AG09319 (cell line): ENCODE measurements at regions not wholly inside any gene's neighbourhood (a gene's known extent, or its start where the extent isn't known, plus 50 kb on each side); places are given as distances from the start of the nearest gene placed in this dataset.

Experiments used
- DNase-seq: peaks from one replicate; pipeline ENCODE4 v3.0.0-alpha.2; 2010; ENCODE audit warnings: low read depth; ENCODE audit errors: extremely low read depth
- TF ChIP-seq, protein P1 (sequence below): IDR thresholded peaks from 2 replicates; pipeline ENCODE4 v1.5.1; 2011; ENCODE audit warnings: low read depth, mild to moderate bottlenecking, inconsistent platforms, low read length, moderate library complexity

DNA sequence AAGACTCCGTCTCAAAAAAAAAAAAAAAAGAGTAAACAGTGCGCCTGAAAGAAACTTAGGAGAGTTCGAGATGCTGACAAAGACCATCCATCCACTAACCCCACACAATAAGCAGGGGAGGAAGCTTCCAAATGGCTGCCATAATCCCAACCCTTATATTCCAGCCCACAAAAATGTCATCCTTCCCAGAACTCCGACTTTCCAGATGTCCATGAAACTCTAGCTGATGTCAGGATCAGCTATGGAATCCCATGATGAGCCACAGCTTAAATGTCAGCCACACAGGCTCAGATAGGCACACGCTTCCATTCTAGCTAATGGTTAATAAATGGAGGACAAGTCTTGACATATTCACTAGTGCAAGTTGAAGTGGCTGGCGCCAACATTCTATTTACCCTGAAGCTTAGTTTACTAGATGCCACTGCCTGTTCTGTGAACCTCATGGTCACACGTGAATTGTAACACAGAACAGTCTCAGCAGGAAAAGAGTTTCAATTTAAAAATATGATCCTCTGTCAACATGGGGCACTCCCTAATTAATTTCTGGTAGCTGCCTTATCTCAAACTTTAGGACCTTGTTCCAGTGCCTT lies 75.5 kb downstream of the FOXF2 start:
- no peak for DNase-seq
- TF ChIP-seq, protein P1, sequence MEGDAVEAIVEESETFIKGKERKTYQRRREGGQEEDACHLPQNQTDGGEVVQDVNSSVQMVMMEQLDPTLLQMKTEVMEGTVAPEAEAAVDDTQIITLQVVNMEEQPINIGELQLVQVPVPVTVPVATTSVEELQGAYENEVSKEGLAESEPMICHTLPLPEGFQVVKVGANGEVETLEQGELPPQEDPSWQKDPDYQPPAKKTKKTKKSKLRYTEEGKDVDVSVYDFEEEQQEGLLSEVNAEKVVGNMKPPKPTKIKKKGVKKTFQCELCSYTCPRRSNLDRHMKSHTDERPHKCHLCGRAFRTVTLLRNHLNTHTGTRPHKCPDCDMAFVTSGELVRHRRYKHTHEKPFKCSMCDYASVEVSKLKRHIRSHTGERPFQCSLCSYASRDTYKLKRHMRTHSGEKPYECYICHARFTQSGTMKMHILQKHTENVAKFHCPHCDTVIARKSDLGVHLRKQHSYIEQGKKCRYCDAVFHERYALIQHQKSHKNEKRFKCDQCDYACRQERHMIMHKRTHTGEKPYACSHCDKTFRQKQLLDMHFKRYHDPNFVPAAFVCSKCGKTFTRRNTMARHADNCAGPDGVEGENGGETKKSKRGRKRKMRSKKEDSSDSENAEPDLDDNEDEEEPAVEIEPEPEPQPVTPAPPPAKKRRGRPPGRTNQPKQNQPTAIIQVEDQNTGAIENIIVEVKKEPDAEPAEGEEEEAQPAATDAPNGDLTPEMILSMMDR, result no peak

DNA sequence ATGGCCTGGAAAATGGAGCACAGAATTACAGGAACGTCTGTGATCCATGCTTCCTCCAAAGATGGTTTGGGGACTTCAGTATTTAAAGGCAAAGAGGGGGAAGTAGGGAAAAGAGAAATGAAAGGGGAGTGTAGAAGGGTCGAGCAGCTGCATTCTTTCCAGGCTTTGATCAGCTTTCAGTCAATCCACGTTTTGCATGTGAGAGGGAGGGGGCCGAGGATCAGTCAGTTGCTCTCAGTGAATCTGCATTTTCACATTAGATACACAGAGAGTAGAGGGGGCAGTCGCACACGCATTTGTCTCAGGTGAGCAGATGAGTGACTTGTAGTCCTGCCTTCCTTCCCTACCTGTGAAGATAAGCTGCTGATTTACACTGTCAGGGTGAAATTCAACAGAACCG lies 78.8 kb downstream of the FOXF2 start:
- DNase-seq, result no peak
- TF ChIP-seq, protein P1, result no peak

DNA sequence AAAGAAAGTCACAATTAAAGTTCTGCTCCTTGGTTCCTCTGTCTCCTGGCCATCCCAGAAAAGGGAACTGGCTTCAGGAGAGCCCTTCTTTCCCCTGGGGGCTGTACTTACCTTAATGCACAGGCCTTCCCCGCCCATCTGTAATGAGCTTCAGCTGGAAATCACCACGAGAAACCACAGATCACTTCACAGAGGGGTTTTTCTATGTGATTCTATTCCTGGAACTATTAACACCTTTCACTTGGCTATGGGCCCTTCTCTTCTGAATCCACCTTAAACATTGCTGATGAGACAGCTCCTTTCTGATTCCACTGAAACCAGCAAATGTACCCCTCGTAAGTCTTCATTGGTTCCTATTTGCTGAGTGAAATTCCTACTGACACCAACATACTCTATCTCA lies 80.7 kb downstream of the FOXF2 start:
- DNase-seq, result no peak
- TF ChIP-seq, protein P1, result no peak

DNA sequence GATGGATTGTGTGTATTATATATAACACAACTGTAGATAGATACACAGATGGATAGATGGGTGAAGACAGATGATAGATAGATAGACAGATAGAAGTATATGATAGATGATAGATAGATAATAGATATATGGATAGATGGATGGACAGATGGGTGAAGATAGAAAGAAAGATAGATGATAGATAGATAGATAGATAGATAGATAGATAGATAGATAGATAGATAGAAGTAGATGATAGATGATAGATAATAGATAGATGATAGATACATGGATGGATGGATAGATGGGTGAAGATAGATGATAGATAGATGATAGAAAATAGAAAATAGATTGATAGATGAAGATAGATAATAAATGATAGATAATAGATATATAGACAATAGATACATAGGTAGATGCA lies 83.3 kb downstream of the FOXF2 start:
- TF ChIP-seq, protein P1, result no peak
- no peak for DNase-seq

DNA sequence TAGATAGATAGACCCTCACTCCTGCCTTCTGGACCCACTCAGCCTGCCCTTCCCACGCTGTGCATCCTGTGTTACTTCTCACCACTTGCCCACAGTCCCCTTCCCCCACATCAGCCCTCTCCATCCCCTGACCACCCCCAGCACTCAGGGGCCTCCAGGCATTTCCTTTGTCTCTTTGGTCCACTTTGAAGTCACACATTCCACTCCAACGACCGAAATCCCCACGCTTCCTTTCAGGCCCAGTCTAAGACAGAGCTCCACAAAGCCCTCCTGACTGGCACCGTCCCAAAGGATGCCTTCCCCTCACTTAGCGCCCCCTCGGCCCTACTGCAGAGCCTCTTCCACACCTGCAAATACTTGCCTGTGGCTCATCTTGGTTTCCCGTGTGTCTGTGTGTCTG lies 83.8 kb downstream of the FOXF2 start:
- DNase-seq, result no peak

DNA sequence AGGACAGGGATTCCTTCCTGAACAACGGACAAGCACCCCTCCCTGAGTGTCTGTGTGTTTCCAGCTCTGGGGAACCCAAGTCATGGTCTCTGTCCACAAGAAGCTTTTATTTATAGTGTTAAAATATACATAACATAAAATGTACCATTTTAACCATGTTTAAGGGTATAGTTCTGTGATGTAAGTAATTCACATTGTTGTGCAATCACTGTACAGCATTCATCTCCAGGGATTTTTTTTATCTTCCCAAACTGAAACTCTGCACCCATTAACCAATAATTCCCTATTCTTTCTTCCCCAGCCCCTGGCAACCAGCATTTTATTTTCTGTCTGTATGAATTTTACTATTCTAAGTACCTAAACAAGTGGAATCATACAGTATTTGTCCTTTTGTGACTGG lies 84.2 kb downstream of the FOXF2 start:
- TF ChIP-seq, protein P1, result no peak
- DNase-seq, result no peak

More for the DNA sequence above, 83.8 kb downstream of the FOXF2 start:
- TF ChIP-seq, protein P1, result no peak

DNA sequence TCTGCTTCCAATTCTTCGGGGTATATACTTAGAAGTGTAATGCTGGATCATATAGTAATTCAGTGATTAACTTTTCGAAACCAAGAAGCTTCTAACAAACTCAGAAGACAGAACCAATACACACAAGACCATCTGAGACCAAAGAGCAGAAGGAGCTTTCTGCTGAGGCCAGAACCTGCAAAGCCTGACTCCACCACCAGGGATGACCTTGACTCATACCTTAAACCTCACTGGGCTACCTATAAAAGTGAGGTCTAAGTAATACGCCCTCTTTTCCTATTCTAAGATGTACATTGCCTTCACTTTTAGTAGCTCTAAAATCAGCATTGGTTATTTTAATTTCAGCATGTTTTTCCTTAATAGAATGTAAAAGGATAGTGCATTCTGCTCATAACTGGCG lies 84.8 kb downstream of the FOXF2 start:
- TF ChIP-seq, protein P1, result no peak
- DNase-seq, result no peak
